Osteocyte (in vitro differentiated cells): ENCODE measurements at regions not wholly inside any gene's neighbourhood (a gene's known extent, or its start where the extent isn't known, plus 50 kb on each side); places are given as distances from the start of the nearest gene placed in this dataset.
"Not testable (repeated sequence)": the region's sequence is repeated elsewhere in the genome, so short reads cannot be mapped to it uniquely, and the experiment has no call there.

ENCODE experiments used
- DNase-seq: peaks from one replicate; pipeline ENCODE4 v3.0.0; 2021; ENCODE audit warnings: mixed read lengths; ENCODE audit not compliant: unreplicated experiment; ENCODE audit errors: extremely low spot score
- H3K27ac Mint-ChIP-seq: one replicate; pipeline ENCODE4 v1.8.0; 2021; ENCODE audit warnings: mild to moderate bottlenecking, mixed read lengths; ENCODE audit not compliant: unreplicated experiment
- H3K27me3 Mint-ChIP-seq: one replicate; pipeline ENCODE4 v1.8.0; 2021; ENCODE audit warnings: mixed read lengths; ENCODE audit not compliant: unreplicated experiment
- H3K36me3 Mint-ChIP-seq: one replicate; pipeline ENCODE4 v1.8.0; 2021; ENCODE audit warnings: mixed read lengths; ENCODE audit not compliant: unreplicated experiment
- H3K4me1 Mint-ChIP-seq: one replicate; pipeline ENCODE4 v1.8.0; 2021; ENCODE audit warnings: mixed read lengths; ENCODE audit not compliant: unreplicated experiment
- H3K4me3 Mint-ChIP-seq: one replicate; pipeline ENCODE4 v1.8.0; 2021; ENCODE audit warnings: mild to moderate bottlenecking, moderate library complexity, mixed read lengths; ENCODE audit not compliant: unreplicated experiment
- H3K9me3 Mint-ChIP-seq: one replicate; pipeline ENCODE4 v1.8.0; 2021; ENCODE audit warnings: mixed read lengths; ENCODE audit not compliant: unreplicated experiment
- CTCF ChIP-seq: fragments of 200-600 bp; sonication (generic); IDR thresholded peaks from 2 replicates; pipeline ENCODE4 v1.5.0; 2021; ENCODE audit warnings: antibody characterized with exemption, mild to moderate bottlenecking, moderate library complexity

- Mint-ChIP-seq H3K27ac (no peak overlapping the region), H3K36me3 (no peaks in the 10 kb centered on the region), H3K4me1 (no peaks in the 10 kb centered on the region), H3K9me3 (peaks cover 22% of the 10 kb centered on the region), H3K4me3 (no peak overlapping the region), H3K27me3 (no peaks in the 10 kb centered on the region)
- DNase-seq, result peak; percentile 62
- TF ChIP-seq CTCF, result no peak
These were observed 461.0 kb upstream of the C16orf82 start for GRCh38 chr16:26605626-26606271.

- Mint-ChIP-seq H3K27me3 (no peaks in the 10 kb centered on the region), H3K4me3 (no peak overlapping the region), H3K36me3 (no peaks in the 10 kb centered on the region), H3K4me1 (no peaks in the 10 kb centered on the region), H3K27ac (no peak overlapping the region), H3K9me3 (peaks cover 24% of the 10 kb centered on the region)
- no peak for TF ChIP-seq CTCF
- peak; percentile 49 for DNase-seq
These were observed 460.2 kb upstream of the C16orf82 start for GRCh38 chr16:26606381-26607150.

- Mint-ChIP-seq H3K9me3 (peaks cover 26% of the 10 kb centered on the region), H3K4me3 (no peak overlapping the region), H3K36me3 (no peaks in the 10 kb centered on the region), H3K27me3 (no peaks in the 10 kb centered on the region), H3K27ac (no peak overlapping the region), H3K4me1 (no peaks in the 10 kb centered on the region)
- peak; percentile 48 for DNase-seq
- TF ChIP-seq CTCF, result no peak
These were observed 452.4 kb upstream of the C16orf82 start for GRCh38 chr16:26614237-26614841.

- DNase-seq, result peak; percentile 7
- no peak for TF ChIP-seq CTCF
- Mint-ChIP-seq H3K9me3 (peaks cover 26% of the 10 kb centered on the region), H3K27me3 (no peaks in the 10 kb centered on the region), H3K27ac (no peak overlapping the region), H3K4me3 (no peak overlapping the region), H3K4me1 (no peaks in the 10 kb centered on the region), H3K36me3 (no peaks in the 10 kb centered on the region)
These were observed 443.3 kb upstream of the C16orf82 start for GRCh38 chr16:26623442-26623841.

- peaks cover 38% of the 10 kb centered on the region for H3K9me3 Mint-ChIP-seq
- H3K27ac Mint-ChIP-seq, result no peak overlapping the region
- H3K27me3 Mint-ChIP-seq, result no peaks in the 10 kb centered on the region
- no peaks in the 10 kb centered on the region for H3K4me1 Mint-ChIP-seq
- no peaks in the 10 kb centered on the region for H3K36me3 Mint-ChIP-seq
- DNase-seq, result no peak
- no peak overlapping the region for H3K4me3 Mint-ChIP-seq
- TF ChIP-seq CTCF, result no peak
These were observed 438.8 kb upstream of the C16orf82 start for GRCh38 chr16:26627958-26628357.

GRCh38 chr16:26631365-26631764 is 435.4 kb upstream of the C16orf82 start:
- H3K4me3 Mint-ChIP-seq, H3K36me3 Mint-ChIP-seq, H3K4me1 Mint-ChIP-seq, H3K27ac Mint-ChIP-seq, H3K27me3 Mint-ChIP-seq: not testable (repeated sequence)
- H3K9me3 Mint-ChIP-seq, result peaks cover 53% of the 10 kb centered on the region
- peak; percentile 56 for DNase-seq
